Heart right ventricle (tissue), 16 donors: ENCODE measurements at regions not wholly inside any gene's neighbourhood (a gene's known extent, or its start where the extent isn't known, plus 50 kb on each side); places are given as distances from the start of the nearest gene placed in this dataset.

ENCODE experiments used
- ATAC-seq, 8 donors: fragments of 200-7000 bp; cut with Tn5 transposase; one replicate each; pipeline ENCODE4 v1.9.1; 2020; ENCODE audit warnings: mild to moderate bottlenecking in 8 of 8, moderate library complexity in 8 of 8, moderate number of reproducible peaks in 1 of 8
- DNase-seq, 2 donors: peaks; one replicate each; pipeline ENCODE4 v3.0.0-alpha.2; 2020
- H3K27ac ChIP-seq, 10 donors: fragments of 200-600 bp; sonication (generic) in 2 of 10; one replicate each; pipeline versions ENCODE4 v1.5.0 to v1.8.0; 2020 to 2022; ENCODE audit warnings: mild to moderate bottlenecking in 3 of 10
- H3K27me3 ChIP-seq, 7 donors: fragments of 200-600 bp; one replicate each; pipeline ENCODE4 v1.8.0; 2021 to 2022; ENCODE audit warnings: mild to moderate bottlenecking in 2 of 7
- H3K36me3 ChIP-seq, 9 donors: fragments of 200-600 bp; sonication (generic) in 1 of 9; one replicate each; pipeline versions ENCODE4 v1.5.0 to v1.8.0; 2020 to 2022; ENCODE audit warnings: mild to moderate bottlenecking in 2 of 9
- H3K4me1 ChIP-seq, 9 donors: fragments of 200-600 bp; sonication (generic) in 1 of 9; one replicate each; pipeline versions ENCODE4 v1.5.0 to v1.8.0; 2020 to 2022; ENCODE audit warnings: mild to moderate bottlenecking in 4 of 9
- H3K4me3 ChIP-seq, 10 donors: fragments of 200-600 bp; sonication (generic) in 2 of 10; one replicate each; pipeline versions ENCODE4 v1.5.0 to v1.8.0; 2020 to 2022; ENCODE audit warnings: mild to moderate bottlenecking in 7 of 10, moderate library complexity in 2 of 10
- H3K9me3 ChIP-seq, 11 donors: fragments of 200-600 bp in 10 of 11; sonication (generic) in 2 of 11; one replicate each; pipeline versions ENCODE4 v1.5.0 to v1.8.0; 2013 to 2022; ENCODE audit warnings: mild to moderate bottlenecking in 2 of 11, control low read depth in 1 of 11, moderate library complexity in 1 of 11
- CTCF ChIP-seq, 9 donors: fragments of 200-600 bp; sonication (generic) in 2 of 9; IDR thresholded peaks; one replicate each; pipeline versions ENCODE4 v1.5.0 to v1.8.0; 2021 to 2022; ENCODE audit warnings: antibody characterized with exemption in 9 of 9, mild to moderate bottlenecking in 5 of 9, moderate library complexity in 1 of 9
- WGBS, 2 donors: extraction: QIAGEN DNeasy Blood & Tissue Kit; methylation state at CpG; one replicate each; pipeline ENCODE4 v1.1.7; 2013; ENCODE audit warnings: inconsistent platforms in 1 of 2; 5-methylcytosine and 5-hydroxymethylcytosine counted together
- intact Hi-C, 10 donors: fragments of 100-400 bp; cut with DNase I; formaldehyde crosslinking; loops; one replicate each; pipeline versions ENCODE4 v1.11.1 to v1.14.2; 2022
- donor health status: Arrhythmogenic right ventricular cardiomyopathy.
- donor health status: ischemic (EF 13 %, LVEDD 7.1; RV severe dilation, severe dysfunction).
- donor health status: healthy with polysubstance abuse.
- donor health status: DM: no; HTN: yes; CAD: no.
- donor health status: DM: no; HTN: no; CAD: no.
- donor health status: ischemic (EF 25% LVEDD 6.9; RV normal size, moderate dysfunction).
- donor health status: ischemic (EF 25% LVEDD 5.7; RV mildly dilated, moderate dysfunction).
- donor health status: healthy.
- donor health status: DM: yes; HTN: yes; CAD: no.
- donor health status: Ischemic cardiomyopathy.
- donor health status: ischemic (EF 35%, LVEDD 5.7; RV mildly dilated, moderate dysfunction).
- donor health status: nonischemic (EF 11% LVEDD 7.7; RV severe dilation, severe dysfunction).
- donor health status: DM: yes; HTN: yes; CAD: no.
- donor health status: PGD.
- donor health status: ischemic (EF 29% LVEDD 5.4; RV normal size, mild dysfunction).
- donor health status: nonischemic (EF 23%, LVEDD 6.1; RV moderate dilation, normal function).

GRCh38 chr13:63337921-63338320, 1922.3 kb upstream of the PCDH20 start:
- Histone ChIP-seq H3K4me3 (no peak overlapping the region), H3K27me3 (no peaks in the 10 kb centered on the region), H3K27ac (no peak overlapping the region), H3K4me1 (no peaks in the 10 kb centered on the region), H3K36me3 (no peaks in the 10 kb centered on the region), H3K9me3 (peaks cover 0 to 6% (median 0%) of the 10 kb centered on the region in 11 donors)
- DNase-seq: no peak
- no peak for ATAC-seq
- intact Hi-C loops: no loop called here
- TF ChIP-seq CTCF (IDR thresholded peaks at IDR 0.05): no peak
- 75 to 79% methylated on average over 5 of the region's 5 CpGs for WGBS, 2 donors

- no peak for TF ChIP-seq CTCF (IDR thresholded peaks at IDR 0.05)
- Histone ChIP-seq H3K4me3 (no peak overlapping the region), H3K9me3 (peaks cover 0 to 4% (median 0%) of the 10 kb centered on the region in 11 donors), H3K4me1 (no peaks in the 10 kb centered on the region), H3K27me3 (no peaks in the 10 kb centered on the region), H3K27ac (no peak overlapping the region), H3K36me3 (no peaks in the 10 kb centered on the region)
- ATAC-seq (no peak), DNase-seq (no peak)
- 64 to 66% methylated on average over 4 of the region's 4 CpGs for WGBS, 2 donors
- intact Hi-C loops: no loop called here
These were observed 1921.4 kb upstream of the PCDH20 start for GRCh38 chr13:63337041-63337440.

GRCh38 chr13:63336549-63336948, 1920.9 kb upstream of the PCDH20 start:
- H3K4me3 ChIP-seq: no peak overlapping the region
- ATAC-seq (no peak), DNase-seq (no peak)
- no peaks in the 10 kb centered on the region for H3K36me3 ChIP-seq
- no peak overlapping the region for H3K27ac ChIP-seq
- no peaks in the 10 kb centered on the region for H3K27me3 ChIP-seq
- no peak for TF ChIP-seq CTCF (IDR thresholded peaks at IDR 0.05)
- intact Hi-C loops: no loop called here
- H3K9me3 ChIP-seq: peaks cover 0 to 4% (median 0%) of the 10 kb centered on the region in 11 donors
- 64 to 75% methylated on average over 1 of the region's 1 CpG for WGBS, 2 donors
- no peaks in the 10 kb centered on the region for H3K4me1 ChIP-seq

DNA sequence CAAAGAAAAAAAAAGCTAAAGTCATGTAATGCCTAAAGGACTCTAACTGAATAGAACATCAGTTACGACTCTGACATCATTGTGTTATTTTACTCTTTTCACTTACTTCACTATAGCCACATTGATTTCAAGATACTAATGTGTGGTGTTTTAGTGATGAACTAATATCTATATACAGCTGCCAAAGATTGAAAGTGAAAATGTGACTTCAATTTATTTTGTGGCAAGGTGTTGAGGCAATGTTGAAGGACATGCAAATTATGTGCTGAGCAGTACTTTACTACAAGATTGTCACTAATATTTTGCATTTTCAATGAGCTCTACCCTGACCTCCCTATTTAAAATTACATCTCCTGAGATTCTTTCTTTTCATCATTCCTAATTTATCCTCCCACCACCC, 1911.9 kb upstream of the PCDH20 start:
- no peak for TF ChIP-seq CTCF (IDR thresholded peaks at IDR 0.05)
- DNase-seq (no peak), ATAC-seq (no peak)
- Histone ChIP-seq H3K27me3 (no peaks in the 10 kb centered on the region), H3K27ac (no peak overlapping the region), H3K9me3 (no peaks in the 10 kb centered on the region), H3K4me3 (no peak overlapping the region), H3K36me3 (no peaks in the 10 kb centered on the region), H3K4me1 (no peaks in the 10 kb centered on the region)
- intact Hi-C loops: no loop called here
- WGBS, 2 donors: 83 to 91% methylated on average over 1 of the region's 1 CpG

DNA sequence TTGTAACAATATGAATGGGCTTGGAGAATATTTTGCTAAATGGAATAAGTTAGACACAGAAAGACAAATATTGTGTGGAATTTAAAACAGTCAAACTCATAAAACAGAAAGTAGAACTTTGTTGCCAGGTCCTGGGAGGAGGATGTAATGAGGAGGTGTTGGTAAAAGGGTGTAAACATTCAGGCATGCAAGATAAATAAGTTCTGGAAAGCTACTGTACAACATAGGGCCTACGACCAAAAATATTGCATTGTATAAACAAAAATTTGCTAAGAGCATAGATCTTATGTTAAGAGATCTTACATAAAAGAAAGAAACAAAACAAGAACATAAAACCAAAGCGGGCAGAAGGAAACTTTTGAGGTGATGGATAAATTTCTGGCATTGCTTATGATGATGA, 1907.8 kb upstream of the PCDH20 start:
- no peak for TF ChIP-seq CTCF (IDR thresholded peaks at IDR 0.05)
- intact Hi-C loops: no loop called here
- H3K27ac ChIP-seq: no peak overlapping the region
- WGBS, 2 donors: 80 to 81% methylated on average over 2 of the region's 2 CpGs
- no peak for DNase-seq
- H3K4me3 ChIP-seq: no peak overlapping the region
- no peaks in the 10 kb centered on the region for H3K9me3 ChIP-seq
- H3K36me3 ChIP-seq: no peaks in the 10 kb centered on the region
- no peak for ATAC-seq
- no peaks in the 10 kb centered on the region for H3K27me3 ChIP-seq
- no peaks in the 10 kb centered on the region for H3K4me1 ChIP-seq
